ENCODE measurements at regions not wholly inside any gene's neighbourhood (a gene's known extent, or its start where the extent isn't known, plus 50 kb on each side); places are given as distances from the start of the nearest gene placed in this dataset.

GRCh38 chr18:22355598-22355997 lies 62.1 kb downstream of the CTAGE1 start:
- no peak for DNase-seq (ENCODE audit: low spot score)

GRCh38 chr18:22355069-22355468 lies 62.6 kb downstream of the CTAGE1 start:
- DNase-seq (ENCODE audit: low spot score) = no peak

DNA sequence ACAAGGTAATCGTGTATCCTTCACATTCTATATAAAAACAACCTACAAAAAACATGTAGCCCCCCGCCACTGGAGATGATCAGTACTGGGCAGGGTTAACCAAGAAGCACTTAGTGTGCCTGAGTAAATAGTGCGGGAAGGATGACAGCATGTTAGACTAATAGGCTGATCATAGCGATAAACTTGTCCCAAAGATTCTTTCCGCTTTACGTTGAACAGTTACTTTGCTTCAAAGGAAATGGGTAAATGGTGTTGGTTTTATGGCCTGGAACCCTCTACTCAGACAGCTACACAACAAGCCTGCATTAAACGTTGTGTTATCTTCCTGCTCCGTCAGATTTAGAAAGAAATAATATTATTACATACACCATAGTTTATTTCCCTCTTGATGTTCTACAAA lies 67.7 kb downstream of the CTAGE1 start:
- no peak for DNase-seq (ENCODE audit: low spot score)

DNA sequence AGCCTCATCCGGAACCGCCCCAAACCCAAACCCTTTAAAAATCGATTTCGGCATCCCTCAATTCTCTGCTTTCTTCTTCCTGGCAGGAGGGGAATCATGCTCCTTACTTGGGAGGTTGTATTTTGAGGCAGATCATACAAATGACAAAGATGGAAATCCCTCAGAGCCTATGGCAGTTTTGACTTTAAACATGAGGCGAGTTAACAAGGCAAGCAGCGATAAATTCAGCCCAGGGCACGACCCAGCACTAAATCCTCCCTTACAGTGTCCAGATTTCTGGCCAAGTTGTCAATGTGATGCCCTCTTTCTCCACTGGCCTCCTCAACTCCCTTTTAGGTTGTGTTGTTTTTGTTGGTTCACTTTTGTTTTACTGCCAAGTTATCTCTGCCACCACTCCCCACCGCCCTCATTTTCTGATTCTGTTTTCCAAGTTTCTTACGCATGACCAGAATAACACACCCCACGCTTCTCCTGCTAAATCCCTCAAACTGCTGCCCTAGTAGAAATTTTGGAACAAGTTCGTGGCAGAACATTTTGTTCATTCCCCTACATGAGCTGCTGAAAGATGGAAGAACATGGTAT lies 68.3 kb downstream of the CTAGE1 start:
- no peak for DNase-seq (ENCODE audit: low spot score)

DNA sequence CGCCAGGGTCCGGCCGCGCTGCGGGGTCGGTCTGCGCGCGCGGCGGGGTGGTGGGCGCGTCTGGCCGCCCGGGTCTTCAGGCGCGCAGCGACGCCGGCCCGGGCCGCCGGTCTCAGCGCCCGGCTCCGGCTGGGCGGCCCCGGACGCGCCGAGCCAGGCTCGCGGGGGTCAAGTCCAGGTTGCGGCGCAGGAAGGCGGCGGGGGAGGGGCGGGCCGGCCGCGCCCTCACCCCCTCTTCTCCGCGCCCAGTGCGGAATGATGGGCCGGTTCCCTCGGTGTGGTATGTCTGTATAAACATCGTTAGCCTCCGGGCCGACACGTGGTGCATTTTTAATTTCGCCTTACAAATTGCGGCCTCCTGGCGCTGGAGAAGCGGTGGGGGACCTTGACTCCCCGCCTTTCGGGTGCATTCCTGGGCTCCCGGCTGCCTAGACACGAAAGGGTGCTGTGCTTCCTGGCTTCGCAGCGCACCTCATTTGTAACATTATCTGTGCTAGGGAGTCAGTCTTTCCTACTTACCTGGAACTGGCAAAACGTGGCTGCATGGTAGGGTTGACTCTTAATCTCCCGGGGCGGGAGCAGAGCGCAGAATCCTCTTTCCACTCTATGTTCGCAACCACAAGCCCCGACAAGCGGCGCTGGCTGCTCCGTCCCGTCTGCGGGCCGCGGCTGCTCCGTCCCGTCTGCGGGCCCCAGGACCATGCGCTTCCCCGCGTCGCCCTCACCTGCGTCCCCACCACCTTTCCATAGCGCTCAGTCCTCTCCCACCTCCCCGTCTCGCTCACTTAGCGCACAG lies 69.0 kb downstream of the CTAGE1 start:
- DNase-seq (ENCODE audit: low spot score) = no peak

DNA sequence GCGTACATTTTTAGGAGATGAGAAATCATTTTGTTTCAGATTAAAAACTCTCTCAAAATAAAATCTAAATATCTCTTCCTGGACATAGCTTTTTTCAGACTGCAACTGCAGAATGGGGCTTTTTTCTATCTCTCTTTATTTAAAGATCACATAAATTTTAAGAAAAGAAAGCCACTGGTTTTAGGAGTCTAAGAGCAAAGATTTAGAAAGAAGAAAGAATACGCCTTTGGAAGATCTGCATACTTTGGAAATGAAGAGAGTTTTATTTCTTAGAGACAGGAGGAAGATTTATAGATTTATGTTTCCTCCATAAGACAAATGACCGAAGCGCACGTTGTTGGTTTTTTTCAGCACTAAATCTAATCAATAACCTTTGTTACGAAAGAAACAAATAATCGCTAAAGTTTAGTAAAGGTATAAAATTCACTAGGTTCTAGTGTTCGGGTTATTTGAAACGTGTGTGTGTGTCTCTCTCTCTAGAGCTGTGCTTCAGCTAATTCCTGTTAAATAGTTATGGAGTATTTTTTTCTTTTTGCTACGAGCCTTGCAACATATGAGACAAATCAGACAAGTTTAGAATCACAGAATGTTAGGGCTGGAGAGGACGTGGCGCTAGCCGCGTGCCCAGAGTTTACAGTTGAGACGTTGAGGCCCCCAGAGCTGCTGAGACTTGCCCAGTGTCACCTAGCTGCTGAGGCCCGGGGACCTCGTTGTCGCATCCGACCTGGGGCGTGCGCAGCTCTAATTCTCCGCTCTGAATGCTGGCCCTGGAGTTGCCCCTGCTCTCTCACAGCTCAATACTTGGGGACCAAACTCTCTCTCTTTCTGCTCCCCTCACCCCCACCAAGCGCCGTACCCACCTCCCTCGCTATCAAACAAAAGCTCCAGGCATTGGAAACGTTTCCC lies 69.9 kb downstream of the CTAGE1 start:
- no peak for DNase-seq (ENCODE audit: low spot score)

DNA sequence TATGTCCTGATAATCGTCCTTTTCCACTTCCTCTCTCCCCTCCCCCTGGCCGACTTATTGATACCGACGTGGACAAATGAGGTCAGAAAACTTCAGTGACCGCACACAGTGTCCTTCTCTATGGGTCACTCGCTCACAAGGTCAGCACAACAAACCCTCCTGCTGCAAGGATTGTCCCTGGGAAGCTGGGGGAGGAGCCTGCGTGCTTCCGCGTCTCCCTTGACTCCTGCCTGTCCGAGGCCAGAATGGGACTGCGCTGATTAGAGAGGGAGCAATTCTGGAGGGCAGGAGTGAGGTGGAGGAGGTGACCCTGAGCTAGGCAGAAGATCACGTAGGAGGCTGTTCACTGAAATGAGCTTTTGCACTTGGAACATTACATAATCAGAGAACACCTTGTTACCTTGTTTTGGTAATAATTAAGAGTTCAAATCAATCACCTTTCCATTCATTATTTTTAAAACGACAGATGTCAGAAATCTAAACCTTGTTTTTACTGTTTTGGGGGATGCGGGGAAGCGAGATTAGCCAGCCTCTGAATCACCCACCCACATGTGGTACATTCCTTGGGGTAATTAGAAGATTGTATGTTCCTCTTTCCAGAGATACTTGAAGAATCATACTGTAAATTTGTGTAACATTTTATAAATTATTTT lies 70.6 kb downstream of the CTAGE1 start:
- DNase-seq (ENCODE audit: low spot score) = no peak

DNA sequence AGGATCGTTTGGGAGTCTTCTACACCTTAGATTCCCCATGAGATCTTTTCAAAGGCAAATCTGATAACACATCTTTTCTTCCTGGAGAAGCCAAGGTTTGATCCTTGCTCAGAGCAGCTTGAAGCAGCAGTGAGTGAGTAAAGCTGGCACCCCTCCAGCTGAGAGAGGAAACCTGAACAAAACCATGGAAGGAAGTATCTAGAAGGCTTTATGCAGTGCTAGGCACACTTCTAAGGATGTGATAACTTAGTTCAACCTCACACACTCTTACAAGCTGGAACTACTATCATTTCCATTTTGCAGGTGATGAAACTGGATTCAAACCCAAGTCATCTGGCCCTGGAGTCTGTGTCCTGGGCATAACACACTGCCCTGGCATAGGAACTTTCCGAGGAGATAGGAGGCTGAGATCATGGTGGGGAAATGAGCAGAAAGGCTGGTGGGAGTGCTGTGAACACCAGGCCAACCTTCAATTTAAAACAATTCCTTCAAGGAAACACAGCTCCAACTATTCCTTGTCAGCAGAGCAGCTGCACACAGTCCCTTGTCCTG lies 71.2 kb downstream of the CTAGE1 start:
- DNase-seq (ENCODE audit: low spot score) = no peak

DNA sequence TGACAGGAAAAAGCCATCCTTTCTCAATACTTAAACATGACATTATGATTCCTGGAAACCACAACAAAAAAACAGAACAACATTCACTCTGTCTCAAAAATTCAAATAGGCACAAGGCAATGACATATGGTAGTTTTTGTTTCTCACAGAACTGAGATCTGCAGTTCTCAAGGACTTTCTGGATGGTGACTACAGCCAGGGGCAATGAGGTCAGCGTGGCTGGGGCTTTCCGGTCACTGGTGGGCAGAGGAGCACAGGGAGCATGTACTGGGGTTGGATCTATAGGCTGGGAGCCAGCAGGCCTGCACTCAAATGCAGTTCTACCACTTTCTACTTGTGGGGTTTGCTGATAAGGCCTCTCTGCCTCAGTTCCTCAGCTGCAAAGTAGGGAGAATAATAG lies 72.0 kb downstream of the CTAGE1 start:
- no peak for DNase-seq (ENCODE audit: low spot score)

DNA sequence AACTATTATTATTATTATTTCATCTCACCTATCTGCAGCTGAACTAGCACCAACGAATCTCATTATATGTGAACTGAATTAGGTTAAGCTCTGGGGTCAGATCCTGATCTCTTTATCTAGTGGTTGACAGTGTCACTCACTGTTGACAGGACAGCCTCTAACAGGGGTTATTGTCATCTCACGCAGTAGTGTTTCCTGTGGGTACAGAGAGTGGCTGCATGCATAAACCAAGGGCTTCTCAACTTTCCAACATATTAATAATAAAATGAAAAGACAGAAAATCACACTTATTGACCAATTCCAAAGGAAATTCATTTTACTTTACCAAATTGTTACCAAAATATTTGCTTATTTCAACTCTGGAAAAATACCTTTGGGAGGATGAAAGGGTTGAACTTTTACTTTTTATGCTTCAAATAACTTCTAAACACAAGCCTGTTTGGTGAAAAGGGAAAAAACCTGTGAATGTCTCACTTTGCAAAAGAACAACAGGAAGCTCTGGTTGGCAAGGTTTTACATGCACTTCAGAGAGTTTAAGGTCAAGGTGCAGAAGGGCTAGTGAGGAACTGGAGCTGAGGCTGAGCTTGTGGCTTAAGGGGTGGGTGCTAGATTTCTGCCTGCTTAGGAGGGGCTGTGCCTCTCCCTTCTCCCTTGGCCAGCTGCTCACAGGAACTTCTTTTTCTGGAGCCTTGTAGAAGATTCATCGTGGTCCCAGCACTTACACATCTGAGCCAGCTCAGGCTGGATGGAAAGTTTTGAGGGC lies 72.6 kb downstream of the CTAGE1 start:
- DNase-seq (ENCODE audit: low spot score) = no peak

GRCh38 chr18:22344445-22344844 lies 73.3 kb downstream of the CTAGE1 start:
- no peak for DNase-seq (ENCODE audit: low spot score)

DNA sequence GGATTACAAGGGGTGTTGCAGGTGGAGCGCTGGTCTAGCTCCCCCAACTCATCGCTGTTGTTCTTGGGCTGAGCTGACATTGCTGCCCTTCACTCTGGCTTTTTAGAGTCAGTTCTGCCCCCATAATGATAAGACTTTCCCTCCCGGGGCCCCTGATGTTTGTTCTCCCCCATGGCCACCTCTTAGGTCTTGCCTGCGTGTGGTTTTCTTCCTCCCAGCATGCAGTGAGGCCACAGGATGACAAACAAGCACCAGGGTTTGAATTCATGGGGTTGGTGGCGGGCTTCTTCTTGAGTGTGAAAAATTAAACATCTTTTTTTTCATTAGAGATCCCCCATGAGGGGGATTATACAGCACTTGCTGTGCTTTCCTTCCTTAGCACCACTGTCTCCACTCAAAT lies 74.1 kb downstream of the CTAGE1 start:
- no peak for DNase-seq (ENCODE audit: low spot score)

- no peak for DNase-seq (ENCODE audit: low spot score)
Measured at GRCh38 chr18:22342625-22343024, 75.1 kb downstream of the CTAGE1 start.

DNA sequence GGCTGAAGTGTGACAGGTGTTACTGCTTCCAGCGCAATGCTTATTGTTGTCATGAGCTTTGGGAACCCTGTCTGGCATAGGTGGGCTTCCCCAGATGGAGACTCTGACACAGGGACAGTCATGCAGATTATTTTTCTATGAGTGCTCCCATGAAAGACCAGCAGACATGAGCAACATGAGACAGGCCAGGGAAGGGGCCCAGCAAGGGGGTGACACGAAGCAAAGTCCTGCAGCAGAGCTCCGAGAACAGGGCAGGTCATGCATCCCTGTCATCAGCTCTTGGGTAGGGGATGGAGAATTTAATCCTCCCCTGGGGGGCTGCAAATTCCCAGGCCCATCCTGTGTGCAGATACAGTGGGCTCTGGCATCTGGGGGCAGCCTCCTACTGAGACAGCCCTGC lies 77.4 kb downstream of the CTAGE1 start:
- DNase-seq (ENCODE audit: low spot score) = no peak

DNA sequence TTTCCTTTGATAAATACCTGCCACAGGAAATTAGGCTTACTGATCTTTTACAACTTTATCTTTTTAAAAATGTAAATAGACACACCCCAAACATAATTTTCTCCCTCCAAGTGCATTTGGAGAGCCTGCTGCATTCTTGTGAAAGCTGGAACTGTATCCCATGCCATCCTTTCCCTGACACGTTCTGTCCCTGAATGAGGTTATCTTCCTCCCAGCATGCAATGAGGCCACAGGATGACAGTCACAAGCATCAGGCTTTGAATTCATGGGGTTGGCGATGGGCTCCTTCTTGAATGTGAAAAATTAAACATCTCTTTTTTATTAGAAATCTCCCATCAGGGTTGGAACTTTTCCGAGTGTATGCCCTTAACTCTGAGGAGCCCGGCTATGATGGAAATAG lies 77.8 kb downstream of the CTAGE1 start:
- DNase-seq (ENCODE audit: low spot score) = no peak

GRCh38 chr18:22337833-22338232 lies 79.9 kb downstream of the CTAGE1 start:
- DNase-seq (ENCODE audit: low spot score) = no peak

DNA sequence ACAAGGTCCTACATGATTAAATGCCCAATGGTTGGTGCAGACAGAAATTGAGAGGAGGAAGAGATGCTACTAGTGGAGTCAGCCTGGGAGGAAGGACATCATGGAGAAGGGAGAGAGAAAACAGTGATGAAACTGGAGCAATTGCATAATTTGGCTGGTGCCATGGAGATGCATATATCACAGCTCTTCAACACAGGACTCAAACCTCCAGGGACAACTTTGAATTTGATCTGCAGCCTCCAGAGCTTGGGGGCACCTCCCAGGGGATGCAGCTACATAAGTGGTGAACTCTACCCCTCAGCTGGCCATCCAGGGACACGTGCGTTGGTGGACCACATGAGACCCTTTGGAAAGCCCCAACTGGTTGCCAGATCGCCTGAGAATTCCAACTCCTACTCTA lies 80.4 kb downstream of the CTAGE1 start:
- no peak for DNase-seq (ENCODE audit: low spot score)

DNA sequence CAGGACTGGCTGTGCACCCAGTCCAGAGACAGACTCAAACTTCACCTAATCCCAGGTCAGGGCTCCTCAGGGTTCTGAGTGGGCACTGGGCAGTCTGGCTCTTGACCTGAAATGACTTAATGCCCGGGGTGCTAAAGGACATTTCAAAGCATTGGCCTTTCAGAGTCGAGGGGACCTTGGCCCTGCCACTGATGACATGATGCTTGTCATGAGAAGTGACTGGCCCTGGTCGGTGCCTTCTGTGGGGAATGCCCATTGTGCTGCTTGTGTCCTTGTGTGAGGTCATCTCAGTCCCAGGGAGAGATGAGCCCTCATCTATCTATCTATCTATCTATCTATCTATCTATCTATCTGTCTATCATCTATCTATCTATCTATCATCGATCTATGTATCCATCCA lies 81.3 kb downstream of the CTAGE1 start:
- DNase-seq (ENCODE audit: low spot score) = no peak

GRCh38 chr18:22335731-22336198 lies 82.0 kb downstream of the CTAGE1 start:
- DNase-seq (ENCODE audit: low spot score) = no peak

DNA sequence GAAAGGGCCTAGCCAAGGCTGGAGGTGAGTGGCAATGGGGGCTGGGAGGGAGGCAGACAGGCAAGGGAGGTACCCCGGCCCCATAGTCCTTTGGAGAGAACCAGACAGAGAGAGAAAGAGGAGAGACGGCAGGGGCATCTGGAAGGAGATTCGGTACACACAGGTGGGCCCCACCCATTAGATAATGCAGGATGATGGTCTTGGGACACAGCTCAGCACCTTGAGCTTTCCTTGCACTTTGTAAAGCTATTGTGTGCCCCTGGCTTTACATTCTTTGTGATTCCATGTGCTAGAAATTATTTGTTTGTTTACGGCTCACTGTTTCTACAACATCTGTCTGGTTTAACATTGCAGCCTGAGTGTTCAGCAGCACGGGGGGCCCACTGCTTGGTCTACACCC lies 83.1 kb downstream of the CTAGE1 start:
- DNase-seq (ENCODE audit: low spot score) = no peak

DNA sequence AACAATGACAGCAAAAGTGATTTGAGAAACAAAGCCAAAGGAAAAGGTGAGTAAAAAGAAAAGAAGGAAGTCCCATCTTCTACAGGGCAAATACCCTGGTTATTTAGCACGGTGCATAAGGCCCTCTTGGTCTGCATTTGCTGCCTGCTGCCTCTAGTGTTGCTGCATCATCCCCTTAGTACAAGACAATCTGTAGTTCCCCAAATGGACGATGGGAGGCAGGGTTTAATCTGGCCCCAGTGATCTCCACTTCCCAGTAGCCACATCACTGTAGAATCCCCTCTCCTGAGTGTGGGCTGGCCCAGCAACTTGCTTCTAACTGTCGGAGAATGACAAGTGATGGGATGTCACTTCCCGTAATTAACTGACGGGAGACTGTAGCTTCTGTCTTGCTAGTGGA lies 85.1 kb downstream of the CTAGE1 start:
- peak; percentile 39 for DNase-seq (ENCODE audit: low spot score)
